ENCODE measurements at regions not wholly inside any gene's neighbourhood (a gene's known extent, or its start where the extent isn't known, plus 50 kb on each side); places are given as distances from the start of the nearest gene placed in this dataset.

DNA sequence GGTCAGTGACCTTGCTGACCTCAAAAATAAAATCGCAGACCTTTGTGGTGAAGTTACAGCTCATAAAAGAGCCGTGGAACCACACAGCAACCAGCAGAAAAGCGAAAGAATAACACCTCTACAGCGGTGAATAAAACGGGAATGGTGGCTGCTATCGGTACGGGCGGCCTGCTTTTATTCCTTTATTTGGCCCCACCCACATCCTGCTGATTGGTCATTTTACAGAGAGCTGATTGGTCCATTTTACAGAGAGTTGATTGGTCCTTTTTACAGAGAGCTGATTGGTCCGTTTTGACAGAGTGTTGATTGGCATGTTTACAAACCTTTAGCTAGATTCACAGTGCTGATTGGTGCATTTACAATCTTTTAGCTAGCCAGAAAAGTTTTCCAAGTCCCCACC lies 80.7 kb upstream of the ATP10A start:
- TF ChIP-seq, protein P1, sequence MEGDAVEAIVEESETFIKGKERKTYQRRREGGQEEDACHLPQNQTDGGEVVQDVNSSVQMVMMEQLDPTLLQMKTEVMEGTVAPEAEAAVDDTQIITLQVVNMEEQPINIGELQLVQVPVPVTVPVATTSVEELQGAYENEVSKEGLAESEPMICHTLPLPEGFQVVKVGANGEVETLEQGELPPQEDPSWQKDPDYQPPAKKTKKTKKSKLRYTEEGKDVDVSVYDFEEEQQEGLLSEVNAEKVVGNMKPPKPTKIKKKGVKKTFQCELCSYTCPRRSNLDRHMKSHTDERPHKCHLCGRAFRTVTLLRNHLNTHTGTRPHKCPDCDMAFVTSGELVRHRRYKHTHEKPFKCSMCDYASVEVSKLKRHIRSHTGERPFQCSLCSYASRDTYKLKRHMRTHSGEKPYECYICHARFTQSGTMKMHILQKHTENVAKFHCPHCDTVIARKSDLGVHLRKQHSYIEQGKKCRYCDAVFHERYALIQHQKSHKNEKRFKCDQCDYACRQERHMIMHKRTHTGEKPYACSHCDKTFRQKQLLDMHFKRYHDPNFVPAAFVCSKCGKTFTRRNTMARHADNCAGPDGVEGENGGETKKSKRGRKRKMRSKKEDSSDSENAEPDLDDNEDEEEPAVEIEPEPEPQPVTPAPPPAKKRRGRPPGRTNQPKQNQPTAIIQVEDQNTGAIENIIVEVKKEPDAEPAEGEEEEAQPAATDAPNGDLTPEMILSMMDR (IDR thresholded peaks at IDR 0.05), result no peak
- no peak for ATAC-seq (ENCODE audit: low FRiP score)
- DNase-seq (ENCODE audit: low spot score), result no peak

DNA sequence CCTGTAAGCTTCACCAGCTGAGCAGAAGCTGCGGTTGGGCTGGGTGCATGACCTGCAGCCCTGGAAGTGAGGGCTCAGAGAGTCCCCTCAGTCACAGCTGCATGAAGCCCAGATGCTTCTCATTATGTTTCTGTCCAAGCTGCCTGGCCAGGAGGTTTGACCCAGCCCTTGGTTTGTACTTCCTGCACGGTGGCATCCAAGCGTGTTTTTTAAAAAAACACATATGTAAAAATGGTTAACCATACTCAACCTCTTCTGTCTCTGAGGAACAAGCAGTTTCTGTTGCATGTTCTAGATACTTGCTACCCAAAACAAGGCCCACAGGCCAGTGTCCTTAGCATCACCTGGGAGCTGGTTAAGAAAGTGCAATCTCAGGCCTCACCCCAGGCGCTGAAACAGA lies 76.0 kb upstream of the ATP10A start:
- DNase-seq (ENCODE audit: low spot score) (no peak), ATAC-seq (ENCODE audit: low FRiP score) (no peak)
- TF ChIP-seq, protein P1 (IDR thresholded peaks at IDR 0.05), result no peak

DNA sequence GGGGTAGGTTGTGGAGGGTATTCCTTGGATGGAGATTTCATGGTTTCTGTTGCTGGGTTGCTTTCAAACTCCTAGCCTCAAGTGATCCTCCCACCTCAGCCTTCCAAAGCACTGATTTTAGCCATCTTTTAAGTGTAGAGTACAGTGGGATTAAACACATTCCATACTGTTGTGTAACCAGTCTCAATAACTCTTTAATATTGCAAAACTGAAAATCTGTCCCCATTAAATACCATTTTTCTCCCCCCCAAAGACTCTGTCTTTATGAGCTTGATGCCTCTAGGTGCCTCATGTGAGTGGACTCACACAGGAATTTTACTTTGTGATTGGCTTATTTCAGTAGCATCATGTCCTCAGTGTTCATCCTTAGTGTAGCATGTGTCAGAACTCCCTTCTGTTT lies 74.7 kb upstream of the ATP10A start:
- TF ChIP-seq, protein P1 (IDR thresholded peaks at IDR 0.05), result no peak
- DNase-seq (ENCODE audit: low spot score) (no peak), ATAC-seq (ENCODE audit: low FRiP score) (no peak)

DNA sequence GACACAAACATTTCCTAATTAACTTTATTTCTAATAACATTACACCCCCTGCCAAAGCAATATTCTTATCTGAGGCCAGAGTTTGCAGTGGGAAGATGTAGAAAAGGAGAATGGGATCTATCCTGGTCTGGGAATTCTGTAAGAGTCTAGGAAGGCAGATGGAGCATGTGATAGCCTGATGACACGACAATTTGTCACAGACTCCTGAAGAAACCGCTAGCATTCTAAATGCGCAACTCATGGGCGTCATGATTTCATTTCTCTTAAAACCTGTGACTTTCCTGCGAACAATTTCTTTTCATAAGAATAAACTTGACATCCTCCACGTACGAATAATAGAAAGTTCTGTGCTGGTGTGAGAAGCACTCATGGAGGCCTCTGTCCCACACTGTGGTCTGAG lies 72.9 kb upstream of the ATP10A start:
- TF ChIP-seq, protein P1 (IDR thresholded peaks at IDR 0.05), result no peak
- DNase-seq (ENCODE audit: low spot score) (no peak), ATAC-seq (ENCODE audit: low FRiP score) (no peak)

DNA sequence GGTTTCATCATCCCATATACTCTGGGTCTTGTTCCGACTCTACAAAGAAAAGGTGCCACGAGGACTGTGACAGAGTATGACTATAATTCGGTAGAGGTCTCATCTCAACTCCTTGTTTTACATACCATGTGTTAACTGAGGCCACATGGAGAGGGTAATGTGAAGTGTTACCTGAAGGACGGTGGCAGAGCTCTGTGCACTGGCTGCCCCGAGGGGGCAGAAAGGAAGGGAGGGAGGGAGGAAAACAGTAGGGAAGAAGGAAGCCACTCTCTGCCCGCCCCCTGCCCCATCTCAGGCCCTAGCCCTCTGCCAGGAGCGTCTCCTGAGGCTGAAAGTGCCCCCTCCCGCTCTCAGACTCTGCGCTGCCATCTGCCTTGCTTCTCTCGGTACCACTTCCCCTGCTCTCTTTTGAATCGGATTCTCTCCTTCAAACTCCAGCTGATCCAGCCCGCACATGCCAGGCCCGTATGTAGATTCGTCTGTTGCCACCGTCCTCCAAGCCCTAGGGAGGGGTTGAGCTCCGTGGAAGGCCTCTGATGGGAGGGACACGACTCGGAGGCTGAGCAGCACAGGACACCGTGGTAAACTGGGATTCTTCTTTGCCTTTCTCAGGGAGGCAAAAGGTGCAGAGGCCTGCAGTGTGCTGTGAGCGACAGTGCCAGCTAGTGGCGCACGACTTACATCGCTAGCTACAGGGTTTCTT lies 70.5 kb upstream of the ATP10A start:
- TF ChIP-seq, protein P1 (IDR thresholded peaks at IDR 0.05), result no peak
- DNase-seq (ENCODE audit: low spot score) (no peak), ATAC-seq (ENCODE audit: low FRiP score) (peak; percentile 94)

DNA sequence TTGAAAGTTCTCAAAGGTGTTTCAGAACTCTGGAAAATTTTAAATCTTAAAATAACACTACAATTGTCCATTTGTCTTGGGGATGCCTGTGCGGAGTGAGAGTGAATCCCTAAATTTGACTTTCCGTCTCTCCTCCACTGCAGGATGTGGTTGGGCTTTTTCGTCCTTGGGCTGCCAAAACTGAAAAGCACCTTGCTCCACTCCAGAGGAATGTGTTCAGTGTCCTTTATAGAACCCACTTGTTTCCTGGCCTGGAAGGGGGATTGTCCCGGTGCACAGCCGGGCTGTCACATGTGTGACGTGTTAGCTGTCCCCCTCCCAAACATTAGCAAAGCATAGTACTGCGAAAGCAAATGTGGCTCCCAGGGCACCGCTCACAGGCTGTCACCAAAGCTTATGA lies 69.6 kb upstream of the ATP10A start:
- no peak for DNase-seq (ENCODE audit: low spot score)
- no peak for ATAC-seq (ENCODE audit: low FRiP score)
- TF ChIP-seq, protein P1 (IDR thresholded peaks at IDR 0.05), result no peak

DNA sequence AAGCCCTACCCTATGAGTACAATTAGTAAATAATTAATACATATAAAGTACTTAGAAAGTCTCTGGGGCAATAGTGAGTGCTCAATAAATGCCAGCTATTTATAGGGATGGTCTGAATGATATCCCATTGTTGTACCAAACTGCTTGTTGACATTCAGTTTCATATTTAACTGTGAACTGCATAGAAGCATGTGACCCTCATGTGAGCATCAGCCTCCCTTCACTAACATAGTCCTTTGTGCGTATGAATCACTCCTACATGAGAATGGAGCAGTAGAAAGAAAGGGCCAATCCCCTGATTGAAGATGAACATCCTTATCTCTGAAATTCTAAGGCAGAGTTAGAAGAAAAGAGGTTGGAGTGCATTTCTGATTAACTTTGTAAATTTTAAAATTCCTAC lies 68.7 kb upstream of the ATP10A start:
- TF ChIP-seq, protein P1 (IDR thresholded peaks at IDR 0.05), result no peak
- ATAC-seq (ENCODE audit: low FRiP score), result no peak
- no peak for DNase-seq (ENCODE audit: low spot score)
